Naive B cell (primary cell): ENCODE measurements at regions not wholly inside any gene's neighbourhood (a gene's known extent, or its start where the extent isn't known, plus 50 kb on each side); places are given as distances from the start of the nearest gene placed in this dataset.

Source experiments
- ATAC-seq, 2 donors: fragments of 150-1000 bp; cut with Tn5 transposase; 2 replicates each; pipeline ENCODE4 v1.10.0; 2021; ENCODE audit warnings: low read depth in 2 of 2, mild to moderate bottlenecking in 2 of 2, moderate library complexity in 2 of 2
- DNase-seq: peaks from one replicate; pipeline ENCODE4 v3.0.0; 2022
- H3K27ac Mint-ChIP-seq, 6 donors: one replicate each; pipeline ENCODE4 v1.8.0; 2020 to 2022; ENCODE audit warnings: mild to moderate bottlenecking in 6 of 6, mixed read lengths in 6 of 6, moderate library complexity in 5 of 6, inconsistent platforms in 2 of 6
- H3K27me3 Mint-ChIP-seq, 3 donors: one replicate each; pipeline ENCODE4 v1.8.0; 2021 to 2022; ENCODE audit warnings: mixed read lengths in 3 of 3, mild to moderate bottlenecking in 1 of 3
- H3K36me3 Mint-ChIP-seq, 2 donors: one replicate each; pipeline ENCODE4 v1.8.0; 2020 to 2022; ENCODE audit warnings: mixed read lengths in 2 of 2, inconsistent platforms in 1 of 2, mild to moderate bottlenecking in 1 of 2
- H3K4me1 Mint-ChIP-seq, 3 donors: one replicate each; pipeline ENCODE4 v1.8.0; 2020 to 2022; ENCODE audit warnings: mixed read lengths in 3 of 3, inconsistent platforms in 1 of 3, mild to moderate bottlenecking in 1 of 3, moderate library complexity in 1 of 3
- H3K4me3 Mint-ChIP-seq, 8 donors: one replicate each; pipeline ENCODE4 v1.8.0; 2020 to 2022; ENCODE audit warnings: mild to moderate bottlenecking in 8 of 8, mixed read lengths in 8 of 8, moderate library complexity in 8 of 8, inconsistent platforms in 2 of 8
- H3K9me3 Mint-ChIP-seq, 7 donors: one replicate each; pipeline ENCODE4 v1.8.0; 2020 to 2022; ENCODE audit warnings: mixed read lengths in 7 of 7, mild to moderate bottlenecking in 5 of 7, inconsistent platforms in 2 of 7, moderate library complexity in 1 of 7

- no peaks in the 10 kb centered on the region for H3K36me3 Mint-ChIP-seq
- H3K27ac Mint-ChIP-seq = no peak overlapping the region
- no peak for DNase-seq
- ATAC-seq = no peak
- no peaks in the 10 kb centered on the region for H3K4me1 Mint-ChIP-seq
- no peak overlapping the region for H3K4me3 Mint-ChIP-seq
- H3K27me3 Mint-ChIP-seq = peaks cover 15 to 33% (median 30%) of the 10 kb centered on the region in 3 donors
- no peaks in the 10 kb centered on the region for H3K9me3 Mint-ChIP-seq
Measured at GRCh38 chr16:77589071-77589765, 133.1 kb upstream of the NUDT7 start.

DNA sequence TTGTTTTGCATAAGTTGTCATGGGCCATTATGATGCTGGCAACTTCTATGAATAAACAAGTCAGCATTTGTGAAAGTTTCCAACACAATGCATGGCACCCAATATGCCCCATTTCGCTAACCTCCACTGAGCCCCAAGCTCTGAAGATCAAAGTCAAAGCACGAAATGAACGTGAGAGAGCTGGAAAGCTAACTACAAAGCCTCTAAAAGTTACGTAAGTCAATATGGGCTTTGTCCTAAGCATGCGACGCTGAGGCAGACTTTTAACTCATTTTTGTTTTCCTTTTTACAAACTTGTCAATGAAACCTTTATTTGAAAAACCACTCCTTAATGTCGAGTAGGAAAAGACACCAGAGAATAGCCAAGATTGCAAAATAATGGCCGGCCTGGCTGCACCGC is 131.6 kb upstream of the NUDT7 start:
- Mint-ChIP-seq H3K27ac (peak overlapping the region in 1 of 6 donors; percentile 34), H3K36me3 (no peaks in the 10 kb centered on the region), H3K9me3 (no peaks in the 10 kb centered on the region), H3K4me3 (no peak overlapping the region), H3K4me1 (no peaks in the 10 kb centered on the region), H3K27me3 (peaks cover 5 to 21% (median 21%) of the 10 kb centered on the region in 3 donors)
- no peak for DNase-seq
- no peak for ATAC-seq

- Mint-ChIP-seq H3K27me3 (peaks cover 6 to 20% (median 15%) of the 10 kb centered on the region in 3 donors), H3K36me3 (no peaks in the 10 kb centered on the region), H3K4me3 (no peak overlapping the region), H3K27ac (peak overlapping the region in 1 of 6 donors; percentile 39), H3K9me3 (peaks cover 0 to under 1% (median 0%) of the 10 kb centered on the region in 7 donors), H3K4me1 (no peaks in the 10 kb centered on the region)
- DNase-seq (no peak), ATAC-seq (no peak)
Measured at GRCh38 chr16:77591347-77591746, 131.0 kb upstream of the NUDT7 start.

GRCh38 chr16:77592021-77592420 is 130.3 kb upstream of the NUDT7 start:
- Mint-ChIP-seq H3K4me1 (no peaks in the 10 kb centered on the region), H3K27ac (no peak overlapping the region), H3K27me3 (peaks cover 13 to 26% (median 21%) of the 10 kb centered on the region in 3 donors), H3K4me3 (no peak overlapping the region), H3K9me3 (peaks cover 0 to 8% (median 3%) of the 10 kb centered on the region in 7 donors), H3K36me3 (peaks cover 0 to 7% of the 10 kb centered on the region in 2 donors)
- ATAC-seq (no peak), DNase-seq (no peak)

DNA sequence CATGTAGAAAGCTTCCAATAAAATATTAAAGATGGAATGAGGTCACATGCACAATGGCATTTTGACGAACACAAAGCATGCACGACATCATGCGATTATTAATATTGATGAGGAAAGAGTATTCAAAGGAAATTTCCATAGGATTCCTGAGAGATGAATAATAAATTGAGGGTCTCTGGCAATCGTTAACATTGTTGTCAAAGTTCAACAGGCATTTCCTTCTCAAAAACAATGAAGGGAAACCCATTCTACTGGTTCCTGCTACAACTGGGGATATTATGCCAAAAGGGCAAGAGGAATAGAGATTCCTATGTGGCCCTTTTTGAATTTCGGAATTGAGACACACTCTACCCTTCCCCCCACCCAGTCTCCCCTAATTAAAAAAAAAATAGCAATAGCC is 128.3 kb upstream of the NUDT7 start:
- no peak for ATAC-seq
- Mint-ChIP-seq H3K4me3 (no peak overlapping the region), H3K9me3 (peaks cover 0 to 12% (median 5%) of the 10 kb centered on the region in 7 donors), H3K4me1 (no peaks in the 10 kb centered on the region), H3K36me3 (peaks cover 0 to 11% of the 10 kb centered on the region in 2 donors), H3K27me3 (peaks cover 16 to 26% (median 22%) of the 10 kb centered on the region in 3 donors), H3K27ac (no peak overlapping the region)
- no peak for DNase-seq

DNA sequence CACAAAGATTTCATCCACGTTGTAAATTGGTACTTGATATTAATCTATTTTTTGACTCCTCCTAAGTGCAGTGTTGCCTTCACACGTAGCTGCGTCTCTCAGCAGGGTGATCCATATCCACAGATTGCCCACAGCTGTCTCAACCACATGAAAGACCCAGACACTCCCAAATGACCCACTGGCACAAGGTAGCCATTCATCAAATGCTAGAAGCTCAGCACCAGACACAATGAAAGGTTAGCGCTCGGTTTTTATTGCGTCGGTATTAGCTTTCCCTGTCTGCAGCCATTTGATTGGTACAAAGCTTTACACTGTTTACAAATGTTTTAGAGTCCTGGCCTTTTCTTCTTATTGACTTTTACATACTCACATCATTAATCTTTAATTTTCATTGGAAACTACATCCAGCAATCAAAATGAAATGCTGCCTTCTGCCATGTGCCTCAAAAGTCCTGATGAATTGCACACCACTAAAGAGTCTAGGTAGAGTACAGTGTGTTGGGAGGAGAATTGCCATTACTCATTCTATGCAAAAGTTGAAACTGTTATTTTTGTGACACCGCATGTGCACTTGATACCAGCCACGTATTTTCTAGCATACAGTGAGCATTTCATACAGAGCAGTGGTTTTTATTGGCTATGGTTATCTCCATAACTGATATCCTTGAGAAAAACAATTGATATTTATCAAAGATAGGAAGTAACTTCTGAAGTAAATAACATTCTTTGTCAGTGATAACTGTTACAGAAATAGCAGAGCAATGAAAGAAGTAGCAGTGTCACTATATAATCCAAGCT is 127.3 kb upstream of the NUDT7 start:
- Mint-ChIP-seq H3K4me3 (peak overlapping the region in 1 of 8 donors; percentile 27), H3K4me1 (no peaks in the 10 kb centered on the region), H3K27me3 (peaks cover 22 to 29% (median 25%) of the 10 kb centered on the region in 3 donors), H3K27ac (no peak overlapping the region), H3K36me3 (peaks cover 0 to 11% of the 10 kb centered on the region in 2 donors), H3K9me3 (peaks cover 0 to 12% (median 5%) of the 10 kb centered on the region in 7 donors)
- no peak for DNase-seq
- ATAC-seq = no peak

GRCh38 chr16:77596261-77596660 is 126.1 kb upstream of the NUDT7 start:
- H3K27ac Mint-ChIP-seq = no peak overlapping the region
- ATAC-seq = no peak
- DNase-seq = no peak
- H3K36me3 Mint-ChIP-seq = peaks cover 0 to 11% of the 10 kb centered on the region in 2 donors
- peaks cover 22 to 33% (median 30%) of the 10 kb centered on the region in 3 donors for H3K27me3 Mint-ChIP-seq
- no peak overlapping the region for H3K4me3 Mint-ChIP-seq
- H3K4me1 Mint-ChIP-seq = no peaks in the 10 kb centered on the region
- H3K9me3 Mint-ChIP-seq = peaks cover 0 to 12% (median 5%) of the 10 kb centered on the region in 7 donors

DNA sequence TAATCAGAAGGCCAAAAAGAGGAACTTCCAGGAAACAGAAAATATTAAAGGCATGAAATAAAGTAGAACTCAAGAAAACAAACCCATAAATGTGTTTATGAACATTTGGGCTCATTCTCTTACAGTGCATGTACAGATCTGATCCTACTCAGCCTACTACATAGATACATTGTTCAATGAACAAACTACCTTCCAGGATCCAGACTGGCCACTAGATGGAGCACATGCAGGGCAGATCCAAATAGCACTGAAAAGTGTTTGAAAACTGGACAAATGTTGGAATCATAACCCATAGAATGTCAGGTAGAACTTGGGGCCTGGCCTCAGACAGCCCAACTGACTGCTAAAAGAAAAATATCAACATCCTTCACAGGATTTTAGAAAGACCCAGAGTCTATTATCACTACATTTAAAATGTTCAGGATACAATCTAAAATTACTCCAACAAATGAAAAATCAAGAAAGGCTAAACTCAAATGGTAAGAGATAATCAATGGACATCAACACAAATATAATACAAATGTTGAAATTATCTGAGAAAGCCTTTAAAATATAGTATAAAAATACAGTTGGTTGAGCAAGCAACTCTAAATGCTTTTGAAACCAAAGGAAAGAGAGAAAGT is 122.4 kb upstream of the NUDT7 start:
- H3K4me3 Mint-ChIP-seq = no peak overlapping the region
- DNase-seq = no peak
- H3K9me3 Mint-ChIP-seq = peaks cover 0 to 12% (median 5%) of the 10 kb centered on the region in 7 donors
- H3K36me3 Mint-ChIP-seq = peaks cover 0 to 11% of the 10 kb centered on the region in 2 donors
- no peak overlapping the region for H3K27ac Mint-ChIP-seq
- peaks cover 22 to 47% (median 33%) of the 10 kb centered on the region in 3 donors for H3K27me3 Mint-ChIP-seq
- no peak for ATAC-seq
- no peaks in the 10 kb centered on the region for H3K4me1 Mint-ChIP-seq

DNA sequence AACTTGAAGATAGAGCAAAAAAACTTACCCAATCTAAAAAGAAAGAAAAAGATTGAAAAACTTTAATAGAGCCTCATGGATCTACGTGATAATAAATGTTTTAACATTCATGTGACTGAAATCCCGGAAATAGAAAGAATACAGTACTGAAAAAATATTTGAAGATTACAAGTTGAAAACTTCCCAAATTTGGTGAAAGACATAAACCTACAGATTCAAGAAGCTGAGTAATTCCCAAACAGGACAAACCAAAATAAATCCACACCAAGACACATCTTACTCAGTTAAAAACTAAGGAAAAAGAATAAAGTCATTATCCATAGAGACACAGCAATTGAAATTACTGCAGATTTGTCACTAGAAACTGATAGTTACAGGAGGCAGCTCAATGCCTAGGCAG is 121.8 kb upstream of the NUDT7 start:
- DNase-seq = no peak
- Mint-ChIP-seq H3K4me1 (no peaks in the 10 kb centered on the region), H3K9me3 (peaks cover 0 to 12% (median 5%) of the 10 kb centered on the region in 7 donors), H3K4me3 (no peak overlapping the region), H3K27me3 (peaks cover 22 to 47% (median 33%) of the 10 kb centered on the region in 3 donors), H3K36me3 (peaks cover 0 to 11% of the 10 kb centered on the region in 2 donors), H3K27ac (no peak overlapping the region)
- no peak for ATAC-seq

- Mint-ChIP-seq H3K27me3 (peaks cover 10 to 29% (median 28%) of the 10 kb centered on the region in 3 donors), H3K4me3 (no peak overlapping the region), H3K9me3 (peaks cover 0 to 3% (median 0%) of the 10 kb centered on the region in 7 donors), H3K36me3 (no peaks in the 10 kb centered on the region), H3K4me1 (no peaks in the 10 kb centered on the region), H3K27ac (no peak overlapping the region)
- DNase-seq (no peak), ATAC-seq (no peak)
Measured at GRCh38 chr16:77603656-77604055, 118.7 kb upstream of the NUDT7 start.

DNA sequence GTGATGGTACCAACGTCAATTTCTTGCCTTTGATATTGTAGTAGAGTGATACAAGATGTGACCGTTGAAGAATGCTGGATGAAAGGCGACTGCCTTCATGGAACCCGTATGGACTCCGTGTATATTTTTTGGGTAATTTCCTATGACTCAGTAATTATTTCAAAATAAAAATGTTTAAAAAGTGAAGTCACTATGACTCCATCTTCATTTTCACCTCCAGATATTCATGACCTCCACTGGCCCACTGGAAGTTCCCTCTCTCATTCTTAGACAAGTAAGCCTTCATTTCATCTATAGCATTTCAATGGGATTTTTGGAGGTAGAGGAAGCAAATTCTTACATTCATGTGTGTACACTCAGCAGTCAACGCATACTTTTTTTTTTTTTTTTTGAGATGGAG is 111.8 kb upstream of the NUDT7 start:
- Mint-ChIP-seq H3K36me3 (no peaks in the 10 kb centered on the region), H3K27ac (no peak overlapping the region), H3K4me3 (no peak overlapping the region), H3K9me3 (peaks cover 0 to 19% (median 1%) of the 10 kb centered on the region in 7 donors), H3K27me3 (peaks cover 18 to 28% (median 27%) of the 10 kb centered on the region in 3 donors), H3K4me1 (no peaks in the 10 kb centered on the region)
- no peak for ATAC-seq
- no peak for DNase-seq

DNA sequence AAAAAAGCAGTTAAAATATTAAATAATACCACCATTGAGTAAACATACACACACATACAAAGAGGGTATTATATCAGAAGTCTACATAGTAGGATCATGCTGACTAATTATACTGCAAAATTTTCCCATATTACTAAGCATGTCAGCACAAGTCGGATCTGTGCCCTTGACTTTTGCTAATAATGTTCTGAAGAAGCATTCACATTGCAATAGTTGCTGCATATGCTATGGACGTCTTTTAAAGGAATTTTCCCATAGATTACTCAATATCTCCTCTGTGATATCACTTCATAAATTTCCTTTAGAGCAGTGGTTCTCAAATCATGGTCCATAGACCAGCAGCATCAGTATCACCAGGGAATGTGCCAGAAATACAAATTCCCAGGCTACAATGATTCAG is 110.9 kb upstream of the NUDT7 start:
- Mint-ChIP-seq H3K27me3 (peaks cover 16 to 34% (median 28%) of the 10 kb centered on the region in 3 donors), H3K4me1 (no peaks in the 10 kb centered on the region), H3K4me3 (no peak overlapping the region), H3K27ac (no peak overlapping the region), H3K9me3 (peaks cover 0 to 19% (median 1%) of the 10 kb centered on the region in 7 donors), H3K36me3 (no peaks in the 10 kb centered on the region)
- ATAC-seq (no peak), DNase-seq (no peak)

DNA sequence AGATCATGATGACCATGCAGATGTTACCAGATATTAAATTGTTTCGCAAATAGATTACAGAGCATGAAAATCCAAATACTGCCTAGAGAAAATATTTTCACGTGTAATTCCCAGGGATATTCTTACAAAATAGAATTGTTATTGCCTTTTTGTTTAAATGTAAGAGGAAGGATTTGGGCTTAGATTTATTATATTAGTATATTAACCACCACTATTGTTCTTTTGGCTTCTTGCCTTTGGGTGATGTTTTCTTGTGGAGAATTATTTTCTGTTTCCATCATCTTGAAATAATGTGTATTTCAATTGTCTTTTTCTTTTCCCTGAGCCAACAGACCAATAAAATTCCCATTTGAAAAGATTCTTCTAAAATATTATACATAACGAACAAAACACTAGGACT is 109.7 kb upstream of the NUDT7 start:
- Mint-ChIP-seq H3K36me3 (no peaks in the 10 kb centered on the region), H3K4me3 (no peak overlapping the region), H3K4me1 (no peaks in the 10 kb centered on the region), H3K27me3 (peaks cover 18 to 39% (median 30%) of the 10 kb centered on the region in 3 donors), H3K9me3 (peaks cover 0 to 19% (median 1%) of the 10 kb centered on the region in 7 donors), H3K27ac (no peak overlapping the region)
- ATAC-seq = no peak
- DNase-seq = no peak
